GM23338 (cell line): ENCODE measurements at regions not wholly inside any gene's neighbourhood (a gene's known extent, or its start where the extent isn't known, plus 50 kb on each side); places are given as distances from the start of the nearest gene placed in this dataset.

Experiments
- ATAC-seq: fragments of 200-7000 bp; cut with Tn5 transposase; 3 replicates; pipeline ENCODE4 v1.9.1; 2020
- DNase-seq: peaks from one replicate; pipeline ENCODE4 v3.0.0-alpha.2; 2015; ENCODE audit warnings: low spot score
- H2AFZ ChIP-seq: fragments of 200-600 bp; sonication (generic); 2 replicates; pipeline ENCODE4 v1.8.0; 2016; ENCODE audit warnings: antibody characterized with exemption, mild to moderate bottlenecking, moderate library complexity
- H3F3A ChIP-seq: fragments of 200-600 bp; sonication (generic); replicated peaks from 2 replicates; pipeline ENCODE4 v1.8.0; 2017; ENCODE audit warnings: antibody characterized with exemption, mixed run types, low read depth
- H3K27ac ChIP-seq: fragments of 200-600 bp; sonication (generic); 2 replicates; pipeline ENCODE4 v1.6.1; 2016; ENCODE audit warnings: low read depth
- H3K27me3 ChIP-seq: fragments of 200-600 bp; sonication (generic); 2 replicates; pipeline ENCODE4 v1.8.0; 2016; ENCODE audit warnings: mild to moderate bottlenecking, mixed run types, moderate library complexity; ENCODE audit not compliant: insufficient read depth
- H3K36me3 ChIP-seq: fragments of 200-600 bp; sonication (generic); 2 replicates; pipeline ENCODE4 v1.8.0; 2016; ENCODE audit warnings: mild to moderate bottlenecking; ENCODE audit not compliant: insufficient read depth
- H3K4me1 ChIP-seq: fragments of 200-600 bp; sonication (generic); 2 replicates; pipeline ENCODE4 v1.8.0; 2016; ENCODE audit warnings: mild to moderate bottlenecking, moderate library complexity; ENCODE audit not compliant: insufficient read depth
- H3K4me2 ChIP-seq: fragments of 200-600 bp; sonication (generic); 2 replicates; pipeline ENCODE4 v1.7.1; 2017; ENCODE audit warnings: mixed run types
- H3K4me3 ChIP-seq: fragments of 200-600 bp; sonication (generic); 2 replicates; pipeline ENCODE4 v1.6.1; 2016; ENCODE audit warnings: mixed run types
- H3K79me2 ChIP-seq: fragments of 200-600 bp; sonication (generic); replicated peaks from 2 replicates; pipeline ENCODE4 v1.8.0; 2017; ENCODE audit warnings: mild to moderate bottlenecking; ENCODE audit not compliant: insufficient read depth
- H3K9me2 ChIP-seq: fragments of 200-600 bp; sonication (generic); 2 replicates; pipeline ENCODE4 v1.8.0; 2017; ENCODE audit not compliant: insufficient read depth
- H4K20me1 ChIP-seq: fragments of 200-600 bp; sonication (generic); replicated peaks from 2 replicates; pipeline ENCODE4 v1.8.0; 2017; ENCODE audit warnings: mild to moderate bottlenecking; ENCODE audit not compliant: insufficient read depth
- H3K27ac Mint-ChIP-seq: 2 replicates; pipeline ENCODE4 v1.8.0; 2020; ENCODE audit warnings: inconsistent platforms, mild to moderate bottlenecking, moderate library complexity, mixed read lengths
- H3K27me3 Mint-ChIP-seq: 3 replicates; pipeline ENCODE4 v1.8.0; 2022; ENCODE audit warnings: low read depth, mild to moderate bottlenecking, moderate library complexity, mixed read lengths, inconsistent platforms; ENCODE audit not compliant: insufficient read depth, poor library complexity
- H3K36me3 Mint-ChIP-seq: 3 replicates; pipeline ENCODE4 v1.8.0; 2021; ENCODE audit warnings: low read depth, mild to moderate bottlenecking, inconsistent platforms, moderate library complexity, mixed read lengths
- H3K4me1 Mint-ChIP-seq: 3 replicates; pipeline ENCODE4 v1.8.0; 2020; ENCODE audit warnings: mild to moderate bottlenecking, inconsistent platforms, mixed read lengths
- H3K4me3 Mint-ChIP-seq: 3 replicates; pipeline ENCODE4 v1.8.0; 2021; ENCODE audit warnings: moderate library complexity, mild to moderate bottlenecking, inconsistent platforms, mixed read lengths
- H3K9me3 Mint-ChIP-seq: 3 replicates; pipeline ENCODE4 v1.8.0; 2020; ENCODE audit warnings: moderate library complexity, mild to moderate bottlenecking, inconsistent platforms, mixed read lengths
- CREB1 ChIP-seq: fragments of 250-450 bp; sonication (Bioruptor Pico); IDR thresholded peaks from 2 replicates; pipeline ENCODE4 v1.5.0; 2020; ENCODE audit warnings: low read depth, mild to moderate bottlenecking, moderate library complexity
- CTCF ChIP-seq, 2 experiments: fragments of 200-600 bp in 1 of 2; sonication (generic) in 1 of 2; conservative IDR thresholded peaks; 2 replicates each; pipeline versions ENCODE4 v1.5.1 to v1.6.1; 2016 to 2017; ENCODE audit warnings: antibody characterized with exemption in 2 of 2, low read depth in 2 of 2, mild to moderate bottlenecking in 2 of 2, moderate library complexity in 1 of 2
- ETS1 ChIP-seq: IDR thresholded peaks from 2 replicates; pipeline ENCODE4 v1.6.1; 2016; ENCODE audit warnings: antibody characterized with exemption
- EZH2 ChIP-seq: fragments of 200-600 bp; sonication (generic); IDR thresholded peaks from one replicate; pipeline ENCODE4 v1.8.0; 2017; ENCODE audit warnings: antibody characterized with exemption, mild to moderate bottlenecking, low read depth; ENCODE audit not compliant: unreplicated experiment
- EZH2phosphoT487 ChIP-seq: fragments of 200-600 bp; sonication (generic); IDR thresholded peaks from one replicate; pipeline ENCODE4 v1.8.1; 2018; ENCODE audit warnings: antibody characterized with exemption; ENCODE audit not compliant: unreplicated experiment
- NANOG ChIP-seq: IDR thresholded peaks from 2 replicates; pipeline ENCODE4 v1.6.1; 2016; ENCODE audit warnings: antibody characterized with exemption, borderline replicate concordance
- POLR2AphosphoS5 ChIP-seq: IDR thresholded peaks from 2 replicates; pipeline ENCODE4 v1.6.1; 2016; ENCODE audit warnings: antibody characterized with exemption, low read depth
- REST ChIP-seq: IDR thresholded peaks from one replicate; pipeline ENCODE4 v1.6.1; 2018; ENCODE audit warnings: antibody characterized with exemption; ENCODE audit not compliant: unreplicated experiment
- STAT1 ChIP-seq: IDR thresholded peaks from one replicate; pipeline ENCODE4 v1.6.1; 2016; ENCODE audit warnings: antibody characterized with exemption; ENCODE audit not compliant: unreplicated experiment
- ZNF114 ChIP-seq: fragments of 250-450 bp; sonication (Bioruptor Pico); IDR thresholded peaks from 2 replicates; pipeline ENCODE4 v1.5.0; 2020; ENCODE audit warnings: mild to moderate bottlenecking, moderate library complexity

- H3K36me3 ChIP-seq, result 0 out of 2 replicates have a peak, but pooled peaks cover 4% of the 10 kb centered on the region
- Mint-ChIP-seq H3K4me1 (no peaks in the 10 kb centered on the region), H3K9me3 (peaks cover 2% of the 10 kb centered on the region; the same call in 1 of the 3 replicates), H3K27me3 (peaks cover 12% of the 10 kb centered on the region), H3K36me3 (no peaks in the 10 kb centered on the region), H3K27ac (no peak overlapping the region), H3K4me3 (no peak overlapping the region)
- no peak overlapping the region for H3K4me2 ChIP-seq
- no peak overlapping the region for H3K4me3 ChIP-seq
- no peak for TF ChIP-seq STAT1
- peak; percentile 74 to 95 for TF ChIP-seq CTCF (conservative IDR thresholded peaks at IDR 0.05; ENCODE audit: low read depth in 2 of 2)
- H3K9me2 ChIP-seq, result no peaks in the 10 kb centered on the region
- ATAC-seq (peak; percentile 99), DNase-seq (peak; percentile 88)
- no peaks in the 10 kb centered on the region for H3K4me1 ChIP-seq
- H3K27ac ChIP-seq, result no peak overlapping the region
- H3F3A ChIP-seq, result no peaks in the 10 kb centered on the region
- H4K20me1 ChIP-seq, result no peaks in the 10 kb centered on the region; the same call in 1 of the 2 replicates
- peak overlapping the region; percentile 93; the same call in 1 of the 2 replicates for H2AFZ ChIP-seq
- H3K27me3 ChIP-seq, result no peaks in the 10 kb centered on the region
- H3K79me2 ChIP-seq, result no peaks in the 10 kb centered on the region
Observed at GRCh38 chr1:13965770-13966398, 265.9 kb downstream of the PRDM2 start.

GRCh38 chr1:13967707-13968106, 267.7 kb downstream of the PRDM2 start:
- no peak for DNase-seq
- H3K4me1 Mint-ChIP-seq, result no peaks in the 10 kb centered on the region
- 0 out of 2 replicates have a peak, but pooled peaks cover 5% of the 10 kb centered on the region for H3K36me3 ChIP-seq
- H4K20me1 ChIP-seq, result no peaks in the 10 kb centered on the region; the same call in 1 of the 2 replicates
- peaks cover 7% of the 10 kb centered on the region; the same call in 2 of the 3 replicates for H3K9me3 Mint-ChIP-seq
- no peaks in the 10 kb centered on the region for H3K9me2 ChIP-seq
- H2AFZ ChIP-seq, result no peak overlapping the region
- no peaks in the 10 kb centered on the region for H3K79me2 ChIP-seq
- no peak overlapping the region for H3K4me3 Mint-ChIP-seq
- no peaks in the 10 kb centered on the region for H3K36me3 Mint-ChIP-seq
- H3K27me3 ChIP-seq, result no peaks in the 10 kb centered on the region
- no peaks in the 10 kb centered on the region for H3F3A ChIP-seq
- H3K27ac ChIP-seq, result no peak overlapping the region
- H3K4me1 ChIP-seq, result no peaks in the 10 kb centered on the region
- no peak overlapping the region for H3K4me3 ChIP-seq
- no peak for ATAC-seq
- H3K27ac Mint-ChIP-seq, result no peak overlapping the region
- H3K27me3 Mint-ChIP-seq, result peaks cover 10% of the 10 kb centered on the region
- H3K4me2 ChIP-seq, result no peak overlapping the region
- TF ChIP-seq ZNF114 (CRISPR knock-in tag) (no peak), ETS1 (no peak), POLR2AphosphoS5 (no peak), EZH2 (no peak), REST (no peak), EZH2phosphoT487 (no peak), STAT1 (no peak), NANOG (no peak), CREB1 (CRISPR knock-in tag) (no peak)
